Endothelial cell of umbilical vein (primary cell): ENCODE measurements at regions not wholly inside any gene's neighbourhood (a gene's known extent, or its start where the extent isn't known, plus 50 kb on each side); places are given as distances from the start of the nearest gene placed in this dataset.

Source experiments
- BruUV-seq: library from RNA; stranded (reverse); fragments of 400-500 nt; replicated peaks from 2 replicates; lab custom pipeline; 2021; lab: Mats Ljungman, UMichigan
- CTCF ChIA-PET: fragments of 300-600, 350-600 bp; sonication (Branson Sonifier 250); formaldehyde crosslinking; loops from one replicate; lab custom pipeline; 2021; ENCODE audit warnings: antibody characterized with exemption, inconsistent platforms; lab: Charles Lee
- POLR2A ChIA-PET: fragments of 300-600, 350-600 bp; sonication (Branson Sonifier 250); formaldehyde crosslinking; loops from one replicate; lab custom pipeline; 2021; ENCODE audit warnings: antibody characterized with exemption, inconsistent platforms; lab: Charles Lee
- DNase-seq: peaks from one replicate; pipeline ENCODE4 v3.0.0-alpha.2; 2011; ENCODE audit warnings: low read depth, low spot score
- FAIRE-seq: peaks from 2 replicates; lab custom pipeline; 2011; peaks lifted over from hg19 to GRCh38; lab: Jason Lieb, UNC
- H2AFZ ChIP-seq: 2 replicates; pipeline ENCODE4 v1.6.0; 2012; ENCODE audit warnings: low read depth, low read length, control low read depth, inconsistent platforms
- H3K27ac ChIP-seq: 2 replicates; pipeline ENCODE4 v1.5.1; 2011; ENCODE audit warnings: low read depth, mild to moderate bottlenecking, control low read depth, low read length, moderate library complexity; ENCODE audit not compliant: insufficient read depth
- H3K27me3 ChIP-seq, 2 experiments: 2 replicates each; pipeline versions ENCODE4 v1.6.0 to v1.6.1; 2011; ENCODE audit warnings: low read length in 2 of 2, mixed read lengths in 1 of 2; ENCODE audit not compliant: control insufficient read depth in 2 of 2, insufficient read depth in 2 of 2
- H3K36me3 ChIP-seq, 2 experiments: 2 replicates in 1 of 2; 3 replicates in 1 of 2; pipeline ENCODE4 v1.5.1; 2011; ENCODE audit warnings: low read length in 2 of 2, mild to moderate bottlenecking in 1 of 2, moderate library complexity in 1 of 2; ENCODE audit not compliant: control insufficient read depth in 2 of 2, insufficient read depth in 2 of 2; ENCODE audit errors: extremely low read depth in 1 of 2
- H3K4me1 ChIP-seq: 3 replicates; pipeline ENCODE4 v1.5.1; 2011; ENCODE audit warnings: mild to moderate bottlenecking, low read length; ENCODE audit not compliant: control insufficient read depth, insufficient read depth; ENCODE audit errors: extremely low read depth
- H3K4me2 ChIP-seq: 2 replicates; pipeline ENCODE4 v1.6.1; 2011; ENCODE audit warnings: low read length, control low read depth, mixed read lengths; ENCODE audit not compliant: insufficient read depth
- H3K4me3 ChIP-seq, 3 experiments: fragments of 200-600 bp in 1 of 3; sonication (generic), shearing (Covaris generic) in 1 of 3; replicated peaks in 1 of 3; 2 replicates each; pipeline ENCODE4 v1.5.1; 2011 to 2016; ENCODE audit warnings: control low read depth in 3 of 3, low read length in 3 of 3, mild to moderate bottlenecking in 2 of 3, inconsistent platforms in 1 of 3, low read depth in 1 of 3, moderate library complexity in 1 of 3; ENCODE audit not compliant: insufficient read depth in 1 of 3
- H3K79me2 ChIP-seq: 2 replicates; pipeline ENCODE4 v1.6.0; 2012; ENCODE audit warnings: low read length, inconsistent platforms; ENCODE audit not compliant: control insufficient read depth, insufficient read depth
- H3K9ac ChIP-seq: replicated peaks from 2 replicates; pipeline ENCODE3; 2011; ENCODE audit warnings: low read length, control low read depth; ENCODE audit not compliant: insufficient read depth; ENCODE audit errors: extremely low read depth
- H3K9me1 ChIP-seq: replicated peaks from 3 replicates; pipeline ENCODE4 v1.6.0; 2011; ENCODE audit warnings: mild to moderate bottlenecking, low read length; ENCODE audit not compliant: control insufficient read depth, insufficient read depth; ENCODE audit errors: extremely low read depth
- H3K9me3 ChIP-seq: replicated peaks from 2 replicates; pipeline ENCODE4 v1.5.1; 2012; ENCODE audit warnings: low read length, inconsistent platforms; ENCODE audit not compliant: control insufficient read depth, insufficient read depth
- H4K20me1 ChIP-seq: replicated peaks from 2 replicates; pipeline ENCODE3; 2011; ENCODE audit warnings: mild to moderate bottlenecking, low read length; ENCODE audit not compliant: control insufficient read depth, insufficient read depth; ENCODE audit errors: extremely low read depth
- CTCF ChIP-seq, 2 donors: IDR thresholded peaks; 1 replicate in 1 of 2; 2 replicates in 1 of 2; pipeline ENCODE4 v1.5.1; 2011; ENCODE audit warnings: low read length in 2 of 2, mild to moderate bottlenecking in 2 of 2, moderate library complexity in 2 of 2, control low read depth in 1 of 2, inconsistent platforms in 1 of 2, low read depth in 1 of 2; ENCODE audit not compliant: insufficient read depth in 1 of 2; ENCODE audit errors: extremely low read depth in 1 of 2
- EZH2 ChIP-seq: IDR thresholded peaks from 2 replicates; pipeline ENCODE4 v1.6.1; 2012; ENCODE audit warnings: borderline replicate concordance, low read depth, mild to moderate bottlenecking, moderate library complexity, low read length, inconsistent platforms; ENCODE audit not compliant: severe bottlenecking
- FOS ChIP-seq: IDR thresholded peaks from 2 replicates; pipeline ENCODE4 v1.6.1; 2011; ENCODE audit warnings: mild to moderate bottlenecking, low read length, moderate library complexity, borderline replicate concordance; ENCODE audit not compliant: insufficient read depth
- GATA2 ChIP-seq: IDR thresholded peaks from 2 replicates; pipeline ENCODE4 v1.7.0; 2011; ENCODE audit warnings: low read depth, mild to moderate bottlenecking, moderate library complexity, mixed read lengths, low read length; ENCODE audit not compliant: insufficient read length, insufficient read depth
- JUN ChIP-seq: IDR thresholded peaks from 2 replicates; pipeline ENCODE4 v1.6.1; 2011; ENCODE audit warnings: borderline replicate concordance, low read depth; ENCODE audit not compliant: insufficient read length, insufficient read depth
- MYC ChIP-seq: IDR thresholded peaks from one replicate; pipeline ENCODE4 v1.6.1; 2011; ENCODE audit warnings: mild to moderate bottlenecking, low read depth, low read length
- POLR2A ChIP-seq: IDR thresholded peaks from 2 replicates; pipeline ENCODE4 v1.6.1; 2012; ENCODE audit warnings: low read depth, mild to moderate bottlenecking, control low read depth, low read length
- POLR2AphosphoS5 ChIP-seq: IDR thresholded peaks from 2 replicates; pipeline ENCODE4 v1.6.1; 2012; ENCODE audit warnings: low read depth, mild to moderate bottlenecking, control low read depth, low read length, moderate library complexity; ENCODE audit not compliant: insufficient read depth
- dilution Hi-C: fragments of 300-500 bp; cut with MboI; formaldehyde crosslinking; loops from one replicate; pipeline ENCODE4 v1.15.0; 2019; ENCODE audit warnings: low sequenced_read_pairs; ENCODE audit not compliant: extremely low pct_ligation_motif_present
- intact Hi-C: fragments of 100-400 bp; cut with micrococcal nuclease; formaldehyde crosslinking; loops from one replicate; pipeline ENCODE4 v1.10.0; 2022
- TF ChIP-seq, protein P1 (sequence below): IDR thresholded peaks from 2 replicates; pipeline ENCODE4 v1.6.1; 2011; ENCODE audit not compliant: insufficient read depth, insufficient read length

DNA sequence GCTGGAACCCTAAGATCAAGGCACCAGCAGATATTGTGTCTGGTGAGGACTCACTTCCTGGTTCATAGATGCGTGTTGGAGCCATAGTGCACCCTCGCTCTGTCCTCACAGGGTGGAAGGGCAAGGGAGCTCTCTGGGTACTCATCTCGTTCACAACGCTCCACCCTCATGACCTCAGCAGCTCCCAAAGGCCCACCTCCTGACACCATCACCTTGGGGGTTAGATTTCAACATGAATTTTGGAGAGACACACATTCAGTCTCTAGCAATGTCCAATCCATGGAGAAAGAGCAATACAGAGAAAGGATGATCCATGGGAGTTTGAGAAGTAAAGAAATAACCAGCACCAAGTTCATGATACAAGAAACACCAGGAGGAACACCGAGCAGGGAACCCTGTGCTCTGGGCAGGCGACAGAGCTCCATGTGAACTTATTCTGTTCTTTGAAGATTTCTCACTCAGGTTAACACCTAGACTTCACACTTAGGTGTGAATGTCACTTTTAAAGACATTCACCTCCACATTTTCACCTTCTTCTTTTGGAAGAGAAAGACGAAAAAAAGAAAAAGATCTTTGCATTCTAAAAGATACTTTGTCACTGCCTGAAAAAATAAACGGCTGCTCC, 171.8 kb upstream of the FAM9B start:
- ChIA-PET CTCF (interaction anchor here (0.8 kb wide), 1 partner anchor 104 kb away, joined by 4 read pairs; no protein-coding TSS in a partner anchor), POLR2A (no interaction called here)
- Histone ChIP-seq H4K20me1 (no peaks in the 10 kb centered on the region), H2AFZ (no peak overlapping the region), H3K27me3 (no peaks in the 10 kb centered on the region), H3K27ac (no peak overlapping the region), H3K9ac (no peak overlapping the region), H3K9me1 (no peaks in the 10 kb centered on the region), H3K4me1 (no peaks in the 10 kb centered on the region), H3K4me3 (no peak overlapping the region), H3K4me2 (no peak overlapping the region), H3K36me3 (no peaks in the 10 kb centered on the region), H3K9me3 (no peaks in the 10 kb centered on the region), H3K79me2 (no peaks in the 10 kb centered on the region)
- intact Hi-C loops (no loop called here), dilution Hi-C loops (no loop called here)
- FAIRE-seq (no peak), DNase-seq (no peak)
- BruUV-seq = no TSS peak
- TF ChIP-seq POLR2AphosphoS5 (no peak), JUN (no peak), EZH2 (no peak), CTCF (IDR thresholded peaks at IDR 0.05; ENCODE audit: extremely low read depth in 1 of 2, insufficient read depth in 1 of 2, low read depth in 1 of 2, low read length in 2 of 2) (no peak), POLR2A (no peak), MYC (no peak), FOS (no peak), GATA2 (no peak)
- TF ChIP-seq, protein P1, sequence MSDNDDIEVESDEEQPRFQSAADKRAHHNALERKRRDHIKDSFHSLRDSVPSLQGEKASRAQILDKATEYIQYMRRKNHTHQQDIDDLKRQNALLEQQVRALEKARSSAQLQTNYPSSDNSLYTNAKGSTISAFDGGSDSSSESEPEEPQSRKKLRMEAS = no peak
